Activated CD4-positive, alpha-beta T cell treated with anti-CD3 and anti-CD28 coated beads for 48 hours (primary cell): ENCODE measurements at regions not wholly inside any gene's neighbourhood (a gene's known extent, or its start where the extent isn't known, plus 50 kb on each side); places are given as distances from the start of the nearest gene placed in this dataset.

ENCODE experiments used
- DNase-seq: peaks from one replicate; pipeline ENCODE4 v3.0.0-alpha.2; 2020

DNA sequence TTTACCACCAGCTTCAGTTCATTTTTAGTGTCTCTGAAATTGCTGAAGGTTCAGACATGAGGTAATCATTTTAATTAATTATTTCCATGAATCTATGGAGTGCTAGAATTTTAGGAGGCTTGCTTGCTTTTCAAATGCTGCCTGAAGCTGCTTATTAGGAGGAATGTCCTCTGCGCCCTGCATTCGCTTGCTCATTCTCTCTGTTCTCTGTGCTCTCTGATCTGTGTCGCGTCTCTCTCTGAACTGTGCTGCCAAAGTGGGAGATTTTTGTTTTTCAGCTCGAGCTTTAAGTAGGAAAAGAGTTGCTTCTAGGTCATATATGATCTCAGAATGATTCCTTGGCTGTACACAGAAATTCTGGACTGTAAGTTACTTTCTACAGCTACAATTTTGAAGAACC, 101.7 kb upstream of the PRR16 start:
- DNase-seq, result no peak

DNA sequence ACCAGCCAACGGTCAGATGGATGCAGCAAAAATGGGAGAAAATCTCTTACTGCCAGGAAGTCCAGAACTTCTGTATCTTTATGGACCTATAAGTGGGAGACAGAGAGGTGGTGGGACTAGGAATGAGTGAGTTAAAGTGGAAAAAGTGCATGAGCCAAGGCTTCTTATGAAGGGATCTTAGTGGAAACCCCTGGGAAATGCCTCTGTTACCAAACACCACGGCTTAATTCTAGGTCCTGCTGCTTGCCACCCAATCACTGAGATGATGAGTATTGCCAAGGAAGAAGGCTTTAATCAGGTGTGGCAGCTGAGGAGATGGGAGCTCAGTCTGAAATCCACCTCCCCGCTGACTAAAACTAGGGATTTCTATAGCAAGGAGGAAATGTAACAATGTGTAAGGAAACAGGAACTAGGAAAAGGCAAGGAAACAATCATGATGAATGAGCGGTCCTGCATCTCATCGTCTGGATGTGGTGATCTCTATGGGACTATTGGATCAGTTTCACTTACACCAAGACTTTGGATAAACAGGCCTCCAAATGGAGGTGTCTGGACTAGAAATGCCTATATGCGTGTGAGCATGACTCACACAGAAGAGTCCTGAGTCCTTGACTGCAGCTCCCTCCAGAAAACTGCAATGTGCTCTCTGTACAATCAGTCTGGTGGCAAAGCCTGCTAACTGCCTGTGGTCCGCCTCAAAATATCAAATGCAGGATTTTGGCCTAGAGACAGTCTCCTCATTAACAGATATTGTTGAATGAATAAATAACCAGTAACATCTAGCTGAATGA, 98.2 kb upstream of the PRR16 start:
- no peak for DNase-seq

DNA sequence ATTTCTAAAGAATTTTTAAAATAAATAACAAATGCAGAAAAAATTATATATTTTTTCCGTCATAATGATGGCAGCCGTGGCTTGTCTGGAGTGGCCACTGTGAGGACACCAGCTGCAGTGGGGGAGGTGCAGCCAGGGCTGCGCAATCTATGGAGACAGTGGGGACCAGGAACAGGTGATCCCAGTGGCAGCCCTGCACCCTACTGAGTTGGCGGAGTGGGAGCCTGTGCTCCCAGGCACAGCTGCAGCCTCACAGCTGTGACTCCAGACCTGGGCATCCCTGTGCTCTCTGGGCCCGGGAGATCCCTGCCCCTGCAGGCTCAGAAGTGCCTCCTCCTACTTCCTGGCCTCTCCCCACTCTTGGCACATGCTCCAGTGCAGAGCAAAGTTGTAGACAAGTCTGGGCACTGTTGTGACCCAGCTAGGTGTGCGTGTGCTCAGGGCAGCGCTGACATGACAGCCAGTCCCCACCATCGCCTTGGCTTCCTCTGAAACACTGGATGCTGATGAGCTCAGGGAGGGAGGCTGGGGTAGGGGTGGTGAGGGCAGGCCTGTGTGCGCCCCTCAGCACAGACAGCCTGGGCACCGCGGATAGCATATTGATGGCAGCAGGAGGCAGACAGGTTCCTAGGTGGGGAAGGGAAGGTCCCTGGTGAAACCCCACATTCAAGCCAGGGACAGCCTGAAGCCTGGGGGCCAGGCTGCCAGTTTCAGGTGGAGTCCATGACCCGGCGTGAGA, 96.0 kb upstream of the PRR16 start:
- no peak for DNase-seq

GRCh38 chr5:120368923-120369715, 95.0 kb upstream of the PRR16 start:
- no peak for DNase-seq

GRCh38 chr5:120372899-120373298, 91.2 kb upstream of the PRR16 start:
- DNase-seq, result no peak

GRCh38 chr5:120375248-120375647, 88.9 kb upstream of the PRR16 start:
- no peak for DNase-seq

- no peak for DNase-seq
Measured at GRCh38 chr5:120380644-120381043, 83.5 kb upstream of the PRR16 start.

DNA sequence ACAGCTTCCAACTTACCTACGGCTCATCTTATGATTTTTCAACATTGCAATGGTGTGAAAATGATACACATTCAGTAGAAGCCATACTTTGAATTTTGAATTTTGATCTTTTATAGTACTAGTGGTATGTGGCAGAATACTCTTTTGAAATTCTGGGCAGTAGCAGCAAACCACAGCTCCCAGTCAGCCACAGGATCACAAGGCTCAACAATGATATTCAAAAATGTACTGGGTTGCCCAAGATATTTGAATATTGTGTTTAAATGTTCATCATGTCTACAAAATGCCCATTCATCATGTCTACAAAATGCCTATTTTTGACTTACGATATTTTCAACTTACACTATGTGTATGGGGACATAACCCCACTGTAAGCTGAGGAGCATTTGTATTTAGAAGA, 81.3 kb upstream of the PRR16 start:
- no peak for DNase-seq

DNA sequence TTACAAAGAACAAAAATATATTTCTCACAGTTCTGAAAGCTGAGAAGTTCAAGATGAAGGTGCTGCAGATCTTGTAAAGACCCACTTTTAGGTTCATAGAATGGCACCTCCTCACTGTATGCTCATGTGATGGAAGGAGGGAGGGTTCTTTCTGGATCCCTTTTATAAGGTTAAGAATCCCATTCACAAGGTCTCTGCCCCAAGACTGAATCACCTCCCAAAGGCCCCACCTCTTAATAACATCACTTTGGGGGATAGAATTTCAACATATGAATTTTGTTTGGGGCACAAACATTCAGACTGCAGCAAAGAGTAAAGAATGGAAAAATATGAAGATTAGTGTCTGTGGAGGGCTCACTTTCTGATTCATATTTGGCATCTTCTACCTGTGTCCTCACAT, 77.1 kb upstream of the PRR16 start:
- DNase-seq, result no peak

GRCh38 chr5:120388016-120388781, 75.9 kb upstream of the PRR16 start:
- no peak for DNase-seq

- no peak for DNase-seq
Measured at GRCh38 chr5:120394259-120394658, 69.8 kb upstream of the PRR16 start.

- DNase-seq, result no peak
Measured at GRCh38 chr5:120396186-120396585, 67.9 kb upstream of the PRR16 start.

- no peak for DNase-seq
Measured at GRCh38 chr5:120400356-120400755, 63.7 kb upstream of the PRR16 start.

DNA sequence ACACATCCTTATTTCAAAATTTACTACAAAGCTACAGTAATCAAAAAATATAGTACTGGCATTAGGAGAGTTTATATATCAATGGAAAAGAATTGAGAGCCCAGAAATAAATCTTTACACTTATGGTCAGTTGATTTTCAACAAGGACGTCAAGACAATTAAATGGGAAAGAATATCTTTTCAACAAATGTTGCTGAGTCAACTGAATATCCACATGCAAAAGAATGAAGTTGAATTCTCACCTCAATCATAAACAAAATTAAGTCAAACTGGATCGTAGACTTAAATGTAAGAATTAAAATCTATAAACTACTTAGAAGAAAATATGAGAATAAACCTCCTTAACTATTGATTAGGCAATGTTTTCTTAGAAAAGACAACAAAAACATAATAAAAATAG, 61.5 kb upstream of the PRR16 start:
- DNase-seq, result no peak

- DNase-seq, result no peak
Measured at GRCh38 chr5:120405286-120405864, 58.7 kb upstream of the PRR16 start.

GRCh38 chr5:120405923-120406322, 58.2 kb upstream of the PRR16 start:
- DNase-seq, result no peak

GRCh38 chr5:120413686-120414085, 50.4 kb upstream of the PRR16 start:
- DNase-seq, result no peak
